Body of pancreas (tissue), 4 donors: ENCODE measurements at regions not wholly inside any gene's neighbourhood (a gene's known extent, or its start where the extent isn't known, plus 50 kb on each side); places are given as distances from the start of the nearest gene placed in this dataset.

ENCODE experiments used
- ATAC-seq: fragments of 150-250 bp; one replicate; pipeline ENCODE4 v1.9.1; 2016
- DNase-seq, 4 donors: peaks; one replicate each; pipeline ENCODE4 v3.0.0-alpha.2; 2019
- H3K27ac ChIP-seq, 4 donors: fragments of 200-600 bp; sonication (generic); 1 replicate in 3 of 4; 2 replicates in 1 of 4; pipeline versions ENCODE4 v1.5.1 to v1.6.1; 2016 to 2019; ENCODE audit warnings: mild to moderate bottlenecking in 1 of 4, mixed read lengths in 1 of 4, moderate library complexity in 1 of 4
- H3K27me3 ChIP-seq, 2 donors: fragments of 200-600 bp; sonication (generic); one replicate each; pipeline ENCODE4 v1.6.0; 2016; ENCODE audit warnings: mild to moderate bottlenecking in 1 of 2
- H3K36me3 ChIP-seq, 2 donors: fragments of 200-600 bp; sonication (generic); replicated peaks in 1 of 2; 2 replicates each; pipeline ENCODE4 v1.5.1; 2016; ENCODE audit warnings: low read depth in 2 of 2; ENCODE audit not compliant: insufficient read depth in 1 of 2
- H3K4me1 ChIP-seq: fragments of 200-600 bp; sonication (generic); one replicate; pipeline ENCODE4 v1.6.0; 2016
- H3K4me3 ChIP-seq, 2 donors: fragments of 200-600 bp; sonication (generic); 1 replicate in 1 of 2; 2 replicates in 1 of 2; pipeline ENCODE4 v1.5.1; 2016 to 2019
- H3K9me3 ChIP-seq, 3 donors: fragments of 200-600 bp; sonication (generic); 1 replicate in 2 of 3; 2 replicates in 1 of 3; pipeline ENCODE4 v1.5.1; 2016
- CTCF ChIP-seq, 7 experiments: fragments of 450-650 bp in 4 of 7; fragments of 200-600 bp in 3 of 7; sonication (generic) in 3 of 7; IDR thresholded peaks; one replicate each; pipeline ENCODE4 v1.5.1; 2016 to 2019; ENCODE audit warnings: antibody characterized with exemption in 7 of 7
- POLR2A ChIP-seq, 3 donors: fragments of 450-650 bp; IDR thresholded peaks; one replicate each; pipeline ENCODE4 v1.6.1; 2016; ENCODE audit warnings: antibody characterized with exemption in 3 of 3, mild to moderate bottlenecking in 2 of 3
- WGBS, 2 donors: methylation state at CpG; one replicate each; pipeline ENCODE4 v1.1.5; 2017; 5-methylcytosine and 5-hydroxymethylcytosine counted together
- intact Hi-C: fragments of 100-400 bp; cut with DNase I; formaldehyde crosslinking; loops from one replicate; pipeline ENCODE4 v1.15.1; 2023

- ATAC-seq (no peak), DNase-seq (no peak)
- Histone ChIP-seq H3K27me3 (no peaks in the 10 kb centered on the region), H3K4me3 (no peak overlapping the region), H3K9me3 (no peaks in the 10 kb centered on the region), H3K36me3 (no peaks in the 10 kb centered on the region), H3K27ac (no peak overlapping the region), H3K4me1 (no peaks in the 10 kb centered on the region)
- 82 to 87% methylated on average over 3 of the region's 3 CpGs for WGBS, 2 donors
- intact Hi-C loops, result no loop called here
- TF ChIP-seq POLR2A (IDR thresholded peaks at IDR 0.05) (no peak), CTCF (IDR thresholded peaks at IDR 0.05) (no peak)
Measured at GRCh38 chr10:78928330-78928729, 140.4 kb upstream of the ZMIZ1 start.

GRCh38 chr10:78929541-78929940, 139.2 kb upstream of the ZMIZ1 start:
- TF ChIP-seq POLR2A (IDR thresholded peaks at IDR 0.05), result no peak
- TF ChIP-seq CTCF (IDR thresholded peaks at IDR 0.05), result no peak
- intact Hi-C loops, result no loop called here

DNA sequence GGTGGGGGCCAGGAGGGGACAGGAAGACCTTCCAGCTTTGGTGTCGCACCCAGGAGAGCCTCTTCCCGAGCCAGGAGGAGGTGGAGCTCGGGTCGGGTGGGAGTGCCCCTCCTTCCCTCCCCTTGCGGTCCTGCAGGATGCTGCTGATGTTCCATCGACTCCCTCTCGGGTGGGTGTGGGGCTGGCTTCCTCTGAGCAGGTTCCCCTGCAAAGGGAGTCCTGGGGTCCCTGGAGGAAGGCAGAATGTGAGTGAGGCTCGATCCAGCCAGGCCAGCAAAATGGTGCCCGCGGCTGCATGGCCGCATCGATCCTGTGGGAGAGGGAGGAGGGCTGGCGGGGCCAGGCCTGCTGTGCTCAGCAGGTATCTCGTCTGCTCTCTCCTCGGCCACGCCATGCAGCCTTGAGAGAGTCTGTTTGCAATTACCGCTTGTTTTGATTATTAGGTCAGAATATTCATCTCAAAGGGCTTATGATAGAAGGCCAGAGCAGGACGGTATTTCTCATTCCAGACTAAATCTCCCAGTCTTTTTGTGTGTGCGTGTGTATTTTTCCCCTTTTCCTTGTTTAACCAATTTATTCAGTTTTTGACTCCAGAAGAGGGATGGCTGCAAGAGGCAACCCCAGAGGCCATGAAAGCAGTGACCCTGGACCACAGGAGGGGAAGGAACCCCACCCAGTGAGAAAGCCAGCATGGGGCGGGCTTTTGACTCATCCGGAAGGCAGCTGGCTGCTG, 137.3 kb upstream of the ZMIZ1 start:
- TF ChIP-seq POLR2A (IDR thresholded peaks at IDR 0.05), result no peak
- no peak for TF ChIP-seq CTCF (IDR thresholded peaks at IDR 0.05)
- H3K4me3 ChIP-seq, result no peak overlapping the region
- intact Hi-C loops, result no loop called here
- peak in 2 of 4 donors; percentile 25 to 48 for DNase-seq
- no peaks in the 10 kb centered on the region for H3K4me1 ChIP-seq
- no peaks in the 10 kb centered on the region for H3K36me3 ChIP-seq
- no peak overlapping the region for H3K27ac ChIP-seq
- WGBS, 2 donors, result 71 to 72% methylated on average over 14 to 21 of the region's 21 CpGs
- H3K27me3 ChIP-seq, result no peaks in the 10 kb centered on the region
- ATAC-seq, result no peak
- no peaks in the 10 kb centered on the region for H3K9me3 ChIP-seq

More at GRCh38 chr10:78929541-78929940, 139.2 kb upstream of the ZMIZ1 start:
- DNase-seq (no peak), ATAC-seq (no peak)
- H3K27me3 ChIP-seq, result no peaks in the 10 kb centered on the region
- no peak overlapping the region for H3K4me3 ChIP-seq
- H3K36me3 ChIP-seq, result no peaks in the 10 kb centered on the region
- H3K27ac ChIP-seq, result no peak overlapping the region
- H3K4me1 ChIP-seq, result no peaks in the 10 kb centered on the region
- WGBS, 2 donors, result 64 to 67% methylated on average over 1 of the region's 1 CpG
- H3K9me3 ChIP-seq, result no peaks in the 10 kb centered on the region

DNA sequence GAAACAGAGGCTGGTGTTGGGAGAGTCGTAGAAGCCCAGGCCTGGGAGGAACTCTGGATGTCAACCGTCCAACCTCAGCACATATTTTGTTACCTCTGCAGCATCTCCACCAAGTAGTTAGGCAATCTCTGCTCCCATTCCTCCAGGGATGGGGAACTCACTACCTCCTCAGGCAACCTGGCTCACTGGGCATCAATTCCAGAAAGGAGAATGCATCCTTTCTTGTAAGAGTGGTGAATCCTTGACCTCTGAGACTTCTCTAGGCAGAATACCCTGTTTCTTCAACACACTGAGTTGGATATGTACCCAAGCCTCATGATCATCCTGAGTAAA, 136.7 kb upstream of the ZMIZ1 start:
- ATAC-seq (no peak), DNase-seq (no peak)
- H3K36me3 ChIP-seq, result no peaks in the 10 kb centered on the region
- WGBS, 2 donors, result 79 to 85% methylated on average over 2 of the region's 2 CpGs
- no peaks in the 10 kb centered on the region for H3K9me3 ChIP-seq
- no peak overlapping the region for H3K27ac ChIP-seq
- no peak overlapping the region for H3K4me3 ChIP-seq
- intact Hi-C loops, result no loop called here
- TF ChIP-seq CTCF (IDR thresholded peaks at IDR 0.05), result no peak
- TF ChIP-seq POLR2A (IDR thresholded peaks at IDR 0.05), result no peak
- no peaks in the 10 kb centered on the region for H3K4me1 ChIP-seq
- H3K27me3 ChIP-seq, result no peaks in the 10 kb centered on the region

GRCh38 chr10:78932861-78933260, 135.9 kb upstream of the ZMIZ1 start:
- Histone ChIP-seq H3K4me3 (no peak overlapping the region), H3K27me3 (no peaks in the 10 kb centered on the region), H3K36me3 (no peaks in the 10 kb centered on the region), H3K27ac (no peak overlapping the region), H3K9me3 (no peaks in the 10 kb centered on the region), H3K4me1 (no peaks in the 10 kb centered on the region)
- TF ChIP-seq POLR2A (IDR thresholded peaks at IDR 0.05) (no peak), CTCF (IDR thresholded peaks at IDR 0.05) (no peak)
- DNase-seq (no peak), ATAC-seq (no peak)
- intact Hi-C loops, result no loop called here
- WGBS, 2 donors, result 89 to 92% methylated on average over 9 of the region's 9 CpGs
